Hepatocyte (in vitro differentiated cells): ENCODE measurements at regions not wholly inside any gene's neighbourhood (a gene's known extent, or its start where the extent isn't known, plus 50 kb on each side); places are given as distances from the start of the nearest gene placed in this dataset.

Source experiments
- DNase-seq: peaks from one replicate; pipeline ENCODE4 v3.0.0-alpha.2; 2016; ENCODE audit warnings: low spot score
- H2AFZ ChIP-seq: fragments of 200-600 bp; sonication (generic); 2 replicates; pipeline ENCODE4 v1.6.0; 2016; ENCODE audit warnings: antibody characterized with exemption, mild to moderate bottlenecking
- H3K27ac ChIP-seq: fragments of 200-600 bp; sonication (generic); 2 replicates; pipeline ENCODE4 v1.5.1; 2016; ENCODE audit warnings: mild to moderate bottlenecking
- H3K27me3 ChIP-seq: fragments of 200-600 bp; sonication (generic); 2 replicates; pipeline ENCODE4 v1.6.1; 2016
- H3K36me3 ChIP-seq: fragments of 200-600 bp; sonication (generic); replicated peaks from 2 replicates; pipeline ENCODE4 v1.5.1; 2016; ENCODE audit warnings: low read depth; ENCODE audit not compliant: insufficient read depth
- H3K4me1 ChIP-seq: fragments of 200-600 bp; sonication (generic); 2 replicates; pipeline ENCODE4 v1.5.1; 2016; ENCODE audit warnings: mild to moderate bottlenecking, moderate library complexity; ENCODE audit not compliant: insufficient read depth
- H3K4me2 ChIP-seq: fragments of 200-600 bp; sonication (generic); 2 replicates; pipeline ENCODE4 v1.6.0; 2016
- H3K4me3 ChIP-seq: fragments of 200-600 bp; sonication (generic); 2 replicates; pipeline ENCODE4 v1.5.1; 2016; ENCODE audit warnings: mild to moderate bottlenecking
- H3K79me2 ChIP-seq: fragments of 200-600 bp; sonication (generic); 2 replicates; pipeline ENCODE4 v1.6.0; 2017; ENCODE audit warnings: mild to moderate bottlenecking
- H3K9me2 ChIP-seq: fragments of 200-600 bp; sonication (generic); replicated peaks from 2 replicates; pipeline ENCODE4 v1.6.0; 2017; ENCODE audit warnings: mild to moderate bottlenecking; ENCODE audit not compliant: insufficient read depth
- H3K9me3 ChIP-seq: fragments of 200-600 bp; sonication (generic); 2 replicates; pipeline ENCODE4 v1.5.1; 2016; ENCODE audit warnings: low read depth, mild to moderate bottlenecking
- H4K20me1 ChIP-seq: fragments of 200-600 bp; sonication (generic); 2 replicates; pipeline ENCODE4 v1.6.0; 2016; ENCODE audit warnings: mild to moderate bottlenecking; ENCODE audit not compliant: insufficient read depth, poor library complexity, severe bottlenecking
- EZH2 ChIP-seq: fragments of 200-600 bp; sonication (generic); IDR thresholded peaks from 2 replicates; pipeline ENCODE4 v1.6.1; 2016; ENCODE audit warnings: antibody characterized with exemption, mild to moderate bottlenecking, borderline replicate concordance
- EZH2phosphoT487 ChIP-seq: fragments of 200-600 bp; sonication (generic); IDR thresholded peaks from one replicate; pipeline ENCODE4 v1.6.1; 2018; ENCODE audit warnings: antibody characterized with exemption, mild to moderate bottlenecking, low read depth, moderate library complexity; ENCODE audit not compliant: unreplicated experiment, severe bottlenecking
- WGBS: methylation state at CpG from one replicate; pipeline ENCODE4 v1.1.6; 2016; ENCODE audit warnings: low lambda C conversion rate; ENCODE audit errors: missing lambda C conversion rate; 5-methylcytosine and 5-hydroxymethylcytosine counted together
- TF ChIP-seq, protein P1 (sequence below): fragments of 200-600 bp; sonication (generic); IDR thresholded peaks from 2 replicates; pipeline ENCODE4 v1.5.1; 2016; ENCODE audit warnings: antibody characterized with exemption, mild to moderate bottlenecking; ENCODE audit not compliant: poor library complexity

GRCh38 chr3:193010191-193010590 is 92.5 kb upstream of the MB21D2 start:
- no peaks in the 10 kb centered on the region for H3K79me2 ChIP-seq
- H3K4me1 ChIP-seq = no peaks in the 10 kb centered on the region
- TF ChIP-seq EZH2phosphoT487 (no peak), EZH2 (no peak)
- TF ChIP-seq, protein P1, sequence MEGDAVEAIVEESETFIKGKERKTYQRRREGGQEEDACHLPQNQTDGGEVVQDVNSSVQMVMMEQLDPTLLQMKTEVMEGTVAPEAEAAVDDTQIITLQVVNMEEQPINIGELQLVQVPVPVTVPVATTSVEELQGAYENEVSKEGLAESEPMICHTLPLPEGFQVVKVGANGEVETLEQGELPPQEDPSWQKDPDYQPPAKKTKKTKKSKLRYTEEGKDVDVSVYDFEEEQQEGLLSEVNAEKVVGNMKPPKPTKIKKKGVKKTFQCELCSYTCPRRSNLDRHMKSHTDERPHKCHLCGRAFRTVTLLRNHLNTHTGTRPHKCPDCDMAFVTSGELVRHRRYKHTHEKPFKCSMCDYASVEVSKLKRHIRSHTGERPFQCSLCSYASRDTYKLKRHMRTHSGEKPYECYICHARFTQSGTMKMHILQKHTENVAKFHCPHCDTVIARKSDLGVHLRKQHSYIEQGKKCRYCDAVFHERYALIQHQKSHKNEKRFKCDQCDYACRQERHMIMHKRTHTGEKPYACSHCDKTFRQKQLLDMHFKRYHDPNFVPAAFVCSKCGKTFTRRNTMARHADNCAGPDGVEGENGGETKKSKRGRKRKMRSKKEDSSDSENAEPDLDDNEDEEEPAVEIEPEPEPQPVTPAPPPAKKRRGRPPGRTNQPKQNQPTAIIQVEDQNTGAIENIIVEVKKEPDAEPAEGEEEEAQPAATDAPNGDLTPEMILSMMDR = no peak
- no peak overlapping the region for H3K27ac ChIP-seq
- no peaks in the 10 kb centered on the region for H3K9me2 ChIP-seq
- DNase-seq = no peak
- no peaks in the 10 kb centered on the region for H4K20me1 ChIP-seq
- H3K4me3 ChIP-seq = no peak overlapping the region
- H2AFZ ChIP-seq = no peak overlapping the region
- H3K36me3 ChIP-seq = no peaks in the 10 kb centered on the region
- peaks cover 3% of the 10 kb centered on the region for H3K9me3 ChIP-seq
- H3K4me2 ChIP-seq = no peak overlapping the region
- 81% methylated on average over 2 of the region's 2 CpGs for WGBS
- H3K27me3 ChIP-seq = no peaks in the 10 kb centered on the region

DNA sequence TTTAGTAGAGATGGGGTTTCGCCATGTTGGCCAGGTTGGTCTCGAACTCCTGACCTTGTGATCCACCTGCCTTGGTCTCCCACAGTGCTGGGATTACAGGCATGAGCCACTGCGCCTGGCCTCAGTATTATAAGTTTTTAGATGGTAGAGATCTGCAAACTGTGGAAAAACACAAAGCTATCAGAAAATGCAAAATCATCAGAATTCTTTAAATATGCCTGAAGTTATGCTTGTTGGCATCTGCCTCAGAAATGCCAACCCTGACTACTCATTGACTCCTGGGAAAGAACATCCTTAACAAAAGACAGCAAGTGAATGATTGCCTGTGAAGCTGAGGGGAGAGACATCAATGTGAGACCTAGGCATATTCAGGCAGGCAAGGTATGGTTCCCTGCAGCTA is 94.3 kb upstream of the MB21D2 start:
- TF ChIP-seq, protein P1 = no peak
- TF ChIP-seq EZH2 (no peak), EZH2phosphoT487 (no peak)
- H3K9me2 ChIP-seq = no peaks in the 10 kb centered on the region
- H3K27ac ChIP-seq = no peak overlapping the region
- no peaks in the 10 kb centered on the region for H3K79me2 ChIP-seq
- no peaks in the 10 kb centered on the region for H4K20me1 ChIP-seq
- H3K4me3 ChIP-seq = no peak overlapping the region
- WGBS = 99% methylated on average over 3 of the region's 3 CpGs
- peaks cover 3% of the 10 kb centered on the region for H3K9me3 ChIP-seq
- no peaks in the 10 kb centered on the region for H3K36me3 ChIP-seq
- no peak for DNase-seq
- H3K4me1 ChIP-seq = no peaks in the 10 kb centered on the region
- H3K27me3 ChIP-seq = no peaks in the 10 kb centered on the region
- H2AFZ ChIP-seq = no peak overlapping the region
- no peak overlapping the region for H3K4me2 ChIP-seq

DNA sequence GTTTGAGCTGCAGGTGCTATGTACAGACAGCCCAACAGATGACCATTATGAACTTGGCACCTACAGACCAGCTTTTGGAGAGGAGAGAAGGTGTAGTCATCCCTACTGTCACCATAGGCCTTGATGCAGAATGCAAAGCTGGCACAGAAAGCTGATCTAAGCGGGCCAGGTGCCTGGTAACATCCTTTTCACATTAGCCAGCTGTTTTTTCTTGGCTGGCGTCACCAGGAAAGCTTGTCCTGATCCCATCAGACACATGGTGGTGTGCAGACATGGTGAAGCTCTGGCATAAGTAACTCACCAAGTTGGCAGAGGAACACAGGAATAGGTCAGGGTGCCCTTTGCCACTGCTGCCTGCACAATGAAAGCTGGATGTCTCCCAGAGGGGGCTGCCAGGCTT is 97.2 kb upstream of the MB21D2 start:
- H3K9me3 ChIP-seq = peaks cover 3% of the 10 kb centered on the region
- H3K4me3 ChIP-seq = no peak overlapping the region
- H3K79me2 ChIP-seq = no peaks in the 10 kb centered on the region
- H3K4me1 ChIP-seq = no peaks in the 10 kb centered on the region
- TF ChIP-seq EZH2 (no peak), EZH2phosphoT487 (no peak)
- TF ChIP-seq, protein P1 = no peak
- no peaks in the 10 kb centered on the region for H3K27me3 ChIP-seq
- H3K9me2 ChIP-seq = no peaks in the 10 kb centered on the region
- H3K36me3 ChIP-seq = no peaks in the 10 kb centered on the region
- H4K20me1 ChIP-seq = no peaks in the 10 kb centered on the region
- H2AFZ ChIP-seq = no peak overlapping the region
- WGBS = 92% methylated on average over 2 of the region's 2 CpGs
- H3K4me2 ChIP-seq = no peak overlapping the region
- no peak for DNase-seq
- H3K27ac ChIP-seq = no peak overlapping the region

- 54% methylated on average over 7 of the region's 7 CpGs for WGBS
- DNase-seq = no peak
- Histone ChIP-seq H3K27me3 (no peaks in the 10 kb centered on the region), H3K9me3 (peaks cover 3% of the 10 kb centered on the region), H3K9me2 (no peaks in the 10 kb centered on the region), H3K4me1 (no peaks in the 10 kb centered on the region), H3K27ac (no peak overlapping the region), H3K4me3 (no peak overlapping the region), H3K79me2 (no peaks in the 10 kb centered on the region), H2AFZ (no peak overlapping the region), H3K4me2 (no peak overlapping the region), H3K36me3 (no peaks in the 10 kb centered on the region), H4K20me1 (no peaks in the 10 kb centered on the region)
- TF ChIP-seq EZH2 (no peak), EZH2phosphoT487 (no peak)
- TF ChIP-seq, protein P1 = no peak
These were observed 98.8 kb upstream of the MB21D2 start for GRCh38 chr3:193016437-193016901.
